ENCODE measurements at regions not wholly inside any gene's neighbourhood (a gene's known extent, or its start where the extent isn't known, plus 50 kb on each side); places are given as distances from the start of the nearest gene placed in this dataset.

- TF ChIP-seq, protein P1, sequence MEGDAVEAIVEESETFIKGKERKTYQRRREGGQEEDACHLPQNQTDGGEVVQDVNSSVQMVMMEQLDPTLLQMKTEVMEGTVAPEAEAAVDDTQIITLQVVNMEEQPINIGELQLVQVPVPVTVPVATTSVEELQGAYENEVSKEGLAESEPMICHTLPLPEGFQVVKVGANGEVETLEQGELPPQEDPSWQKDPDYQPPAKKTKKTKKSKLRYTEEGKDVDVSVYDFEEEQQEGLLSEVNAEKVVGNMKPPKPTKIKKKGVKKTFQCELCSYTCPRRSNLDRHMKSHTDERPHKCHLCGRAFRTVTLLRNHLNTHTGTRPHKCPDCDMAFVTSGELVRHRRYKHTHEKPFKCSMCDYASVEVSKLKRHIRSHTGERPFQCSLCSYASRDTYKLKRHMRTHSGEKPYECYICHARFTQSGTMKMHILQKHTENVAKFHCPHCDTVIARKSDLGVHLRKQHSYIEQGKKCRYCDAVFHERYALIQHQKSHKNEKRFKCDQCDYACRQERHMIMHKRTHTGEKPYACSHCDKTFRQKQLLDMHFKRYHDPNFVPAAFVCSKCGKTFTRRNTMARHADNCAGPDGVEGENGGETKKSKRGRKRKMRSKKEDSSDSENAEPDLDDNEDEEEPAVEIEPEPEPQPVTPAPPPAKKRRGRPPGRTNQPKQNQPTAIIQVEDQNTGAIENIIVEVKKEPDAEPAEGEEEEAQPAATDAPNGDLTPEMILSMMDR (IDR thresholded peaks at IDR 0.05) = no peak
- TF ChIP-seq EP300 (IDR thresholded peaks at IDR 0.05; ENCODE audit: low read depth) (no peak), POLR2AphosphoS5 (IDR thresholded peaks at IDR 0.05) (no peak)
Observed at GRCh38 chr2:53312721-53313120, 454.9 kb upstream of the CHAC2 start.

Measured in transverse colon (tissue), 4 donors.